ENCODE measurements at regions not wholly inside any gene's neighbourhood (a gene's known extent, or its start where the extent isn't known, plus 50 kb on each side); places are given as distances from the start of the nearest gene placed in this dataset.

DNA sequence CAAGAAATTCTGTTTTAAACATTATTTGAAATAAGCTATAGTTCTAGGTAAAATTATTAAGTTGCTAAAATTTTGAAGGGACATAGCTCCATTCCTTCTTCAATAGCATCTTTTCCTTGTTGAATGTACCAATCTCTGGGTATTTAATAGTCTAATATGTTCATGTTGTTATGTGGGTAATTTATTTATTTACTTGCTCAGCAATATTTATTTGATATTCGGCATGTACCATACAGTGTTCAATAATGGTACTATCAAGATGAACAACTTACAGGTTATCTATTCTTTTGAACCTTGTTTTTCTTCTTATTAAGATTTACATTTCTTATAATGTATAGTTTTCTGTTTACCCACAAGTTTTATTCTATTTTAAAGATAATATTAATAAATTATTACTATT is 1616.8 kb upstream of the PIK3C3 start:
- no peak overlapping the region for H3K4me3 Mint-ChIP-seq
- no peak overlapping the region for H3K9ac ChIP-seq (ENCODE audit: extremely low read depth, low read length, poor library complexity, severe bottlenecking)
- H3K27ac Mint-ChIP-seq: no peak overlapping the region
- H3K4me1 ChIP-seq (ENCODE audit: control insufficient read depth, insufficient read depth, low read length): no peaks in the 10 kb centered on the region
- no peak for DNase-seq
- no peaks in the 10 kb centered on the region for H3K36me3 Mint-ChIP-seq (ENCODE audit: low read depth)
- no peaks in the 10 kb centered on the region for H3K4me1 Mint-ChIP-seq
- H3K9me3 Mint-ChIP-seq: no peaks in the 10 kb centered on the region
- H3K27me3 ChIP-seq (ENCODE audit: control insufficient read depth, insufficient read depth, low read length, poor library complexity, severe bottlenecking): no peaks in the 10 kb centered on the region
- no peak overlapping the region for H3K27ac ChIP-seq (ENCODE audit: low read depth, low read length)
- TF ChIP-seq, protein P1, sequence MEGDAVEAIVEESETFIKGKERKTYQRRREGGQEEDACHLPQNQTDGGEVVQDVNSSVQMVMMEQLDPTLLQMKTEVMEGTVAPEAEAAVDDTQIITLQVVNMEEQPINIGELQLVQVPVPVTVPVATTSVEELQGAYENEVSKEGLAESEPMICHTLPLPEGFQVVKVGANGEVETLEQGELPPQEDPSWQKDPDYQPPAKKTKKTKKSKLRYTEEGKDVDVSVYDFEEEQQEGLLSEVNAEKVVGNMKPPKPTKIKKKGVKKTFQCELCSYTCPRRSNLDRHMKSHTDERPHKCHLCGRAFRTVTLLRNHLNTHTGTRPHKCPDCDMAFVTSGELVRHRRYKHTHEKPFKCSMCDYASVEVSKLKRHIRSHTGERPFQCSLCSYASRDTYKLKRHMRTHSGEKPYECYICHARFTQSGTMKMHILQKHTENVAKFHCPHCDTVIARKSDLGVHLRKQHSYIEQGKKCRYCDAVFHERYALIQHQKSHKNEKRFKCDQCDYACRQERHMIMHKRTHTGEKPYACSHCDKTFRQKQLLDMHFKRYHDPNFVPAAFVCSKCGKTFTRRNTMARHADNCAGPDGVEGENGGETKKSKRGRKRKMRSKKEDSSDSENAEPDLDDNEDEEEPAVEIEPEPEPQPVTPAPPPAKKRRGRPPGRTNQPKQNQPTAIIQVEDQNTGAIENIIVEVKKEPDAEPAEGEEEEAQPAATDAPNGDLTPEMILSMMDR (conservative IDR thresholded peaks at IDR 0.05): no peak
- no peak overlapping the region for H3K4me3 ChIP-seq (ENCODE audit: low read length)
- no CpG with 5 or more reads among the region's 1 CpG for WGBS, 2 experiments (ENCODE audit: insufficient coverage in 1 of 2, insufficient read length in 1 of 2)
- H3K9me3 ChIP-seq (ENCODE audit: control insufficient read depth, low read length): no peaks in the 10 kb centered on the region
- H3K27me3 Mint-ChIP-seq (ENCODE audit: insufficient read depth): no peaks in the 10 kb centered on the region
- no peaks in the 10 kb centered on the region for H3K36me3 ChIP-seq (ENCODE audit: control insufficient read depth, insufficient read depth, low read length)

DNA sequence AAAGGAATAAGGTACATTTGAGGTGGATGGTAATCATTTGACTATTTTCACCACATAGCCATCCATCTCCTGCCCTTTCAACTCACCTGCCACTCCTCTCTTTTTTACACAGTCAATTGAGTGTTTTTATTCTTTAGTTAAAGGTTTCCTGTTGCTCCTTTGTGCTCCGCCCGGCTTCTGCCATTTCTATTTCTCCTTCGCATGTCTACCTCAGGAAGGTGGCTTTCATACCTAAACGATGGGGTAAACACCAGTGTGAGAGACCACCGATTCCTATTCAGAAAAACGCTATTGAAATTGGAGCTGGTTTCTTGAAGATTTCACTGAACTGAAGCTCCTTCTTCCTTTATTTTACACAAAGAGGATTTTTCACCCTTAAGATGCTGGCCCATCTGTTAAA is 1628.0 kb upstream of the PIK3C3 start:
- Mint-ChIP-seq H3K4me3 (no peak overlapping the region), H3K36me3 (ENCODE audit: low read depth) (no peaks in the 10 kb centered on the region), H3K27ac (no peak overlapping the region), H3K27me3 (ENCODE audit: insufficient read depth) (no peaks in the 10 kb centered on the region), H3K4me1 (no peaks in the 10 kb centered on the region), H3K9me3 (peaks cover 11% of the 10 kb centered on the region)
- Histone ChIP-seq H3K9me3 (ENCODE audit: control insufficient read depth, low read length) (peaks cover 5% of the 10 kb centered on the region), H3K4me1 (ENCODE audit: control insufficient read depth, insufficient read depth, low read length) (no peaks in the 10 kb centered on the region), H3K9ac (ENCODE audit: extremely low read depth, low read length, poor library complexity, severe bottlenecking) (no peak overlapping the region), H3K27me3 (ENCODE audit: control insufficient read depth, insufficient read depth, low read length, poor library complexity, severe bottlenecking) (no peaks in the 10 kb centered on the region), H3K4me3 (ENCODE audit: low read length) (no peak overlapping the region), H3K36me3 (ENCODE audit: control insufficient read depth, insufficient read depth, low read length) (no peaks in the 10 kb centered on the region), H3K27ac (ENCODE audit: low read depth, low read length) (no peak overlapping the region)
- TF ChIP-seq, protein P1 (conservative IDR thresholded peaks at IDR 0.05): no peak
- DNase-seq: no peak
- 64% methylated on average over 6 of the region's 6 CpGs; no CpG with 5 or more reads in 1 of the 2 experiments for WGBS, 2 experiments (ENCODE audit: insufficient coverage in 1 of 2, insufficient read length in 1 of 2)

DNA sequence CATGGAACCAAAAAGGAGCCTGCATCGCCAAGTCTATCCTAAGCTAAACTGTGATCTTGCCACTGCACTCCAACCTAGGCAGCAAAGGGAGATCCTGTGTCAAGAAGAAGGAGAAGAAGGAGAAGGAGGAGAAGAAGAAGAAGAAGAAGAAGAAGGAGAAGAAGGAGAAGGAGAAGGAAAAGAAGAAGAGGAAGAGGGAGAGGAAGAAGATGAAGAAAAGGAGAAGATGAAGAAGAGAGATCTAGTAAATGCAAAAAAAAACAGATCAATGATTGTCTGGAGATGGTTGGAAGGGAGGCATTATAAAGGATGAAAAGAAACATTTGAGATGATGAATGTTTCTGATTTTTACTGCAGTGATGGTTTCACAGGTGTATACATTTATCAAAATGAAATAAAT is 1629.0 kb upstream of the PIK3C3 start:
- Mint-ChIP-seq H3K27me3 (ENCODE audit: insufficient read depth) (no peaks in the 10 kb centered on the region), H3K9me3 (peaks cover 5% of the 10 kb centered on the region), H3K4me3 (no peak overlapping the region), H3K27ac (no peak overlapping the region), H3K36me3 (ENCODE audit: low read depth) (no peaks in the 10 kb centered on the region), H3K4me1 (no peaks in the 10 kb centered on the region)
- no peak overlapping the region for H3K4me3 ChIP-seq (ENCODE audit: low read length)
- H3K36me3 ChIP-seq (ENCODE audit: control insufficient read depth, insufficient read depth, low read length): no peaks in the 10 kb centered on the region
- no peak for DNase-seq
- H3K27ac ChIP-seq (ENCODE audit: low read depth, low read length): no peak overlapping the region
- TF ChIP-seq, protein P1 (conservative IDR thresholded peaks at IDR 0.05): no peak
- no peaks in the 10 kb centered on the region for H3K4me1 ChIP-seq (ENCODE audit: control insufficient read depth, insufficient read depth, low read length)
- H3K9ac ChIP-seq (ENCODE audit: extremely low read depth, low read length, poor library complexity, severe bottlenecking): no peak overlapping the region
- 93% methylated on average over 1 of the region's 1 CpG; no CpG with 5 or more reads in 1 of the 2 experiments for WGBS, 2 experiments (ENCODE audit: insufficient coverage in 1 of 2, insufficient read length in 1 of 2)
- no peaks in the 10 kb centered on the region for H3K27me3 ChIP-seq (ENCODE audit: control insufficient read depth, insufficient read depth, low read length, poor library complexity, severe bottlenecking)
- H3K9me3 ChIP-seq (ENCODE audit: control insufficient read depth, low read length): peaks cover 5% of the 10 kb centered on the region

All from endodermal cell (in vitro differentiated cells).